CD4-positive, alpha-beta T cell (primary cell): ENCODE measurements at regions not wholly inside any gene's neighbourhood (a gene's known extent, or its start where the extent isn't known, plus 50 kb on each side); places are given as distances from the start of the nearest gene placed in this dataset.

ENCODE experiments used
- ATAC-seq: fragments of 200-7000 bp; cut with Tn5 transposase; one replicate; pipeline ENCODE4 v1.10.0; 2022; ENCODE audit warnings: mild to moderate bottlenecking; ENCODE audit not compliant: poor library complexity
- CTCF ChIA-PET: fragments of 350-600 bp; sonication (Branson Sonifier 250); formaldehyde crosslinking; loops from one replicate; lab custom pipeline; 2021; ENCODE audit warnings: antibody characterized with exemption, inconsistent platforms; lab: Charles Lee
- POLR2A ChIA-PET: fragments of 350-600 bp; sonication (Branson Sonifier 250); formaldehyde crosslinking; loops from one replicate; lab custom pipeline; 2021; ENCODE audit warnings: antibody characterized with exemption, inconsistent platforms; lab: Charles Lee
- DNase-seq, 14 experiments: peaks; one replicate each; pipeline ENCODE4 v3.0.0-alpha.2; 2013 to 2020; ENCODE audit warnings: mixed read lengths in 2 of 14
- H3K27ac ChIP-seq, 2 donors: one replicate each; pipeline versions ENCODE4 v1.5.1 to v1.7.0; 2013; ENCODE audit warnings: low read length in 2 of 2, low read depth in 1 of 2, mild to moderate bottlenecking in 1 of 2
- H3K27me3 ChIP-seq, 2 experiments: 1 replicate in 1 of 2; 2 replicates in 1 of 2; pipeline versions ENCODE4 v1.6.1 to v1.7.0; 2013; ENCODE audit warnings: low read length in 2 of 2, control low read depth in 1 of 2, mild to moderate bottlenecking in 1 of 2, moderate library complexity in 1 of 2; ENCODE audit not compliant: insufficient read depth in 2 of 2, control insufficient read depth in 1 of 2
- H3K36me3 ChIP-seq: one replicate; pipeline ENCODE4 v1.6.1; 2013; ENCODE audit warnings: low read length, control low read depth; ENCODE audit not compliant: insufficient read depth
- H3K4me1 ChIP-seq: one replicate; pipeline ENCODE4 v1.6.1; 2013; ENCODE audit warnings: low read length, control low read depth; ENCODE audit not compliant: insufficient read depth
- H3K4me3 ChIP-seq: one replicate; pipeline ENCODE4 v1.5.1; 2013; ENCODE audit warnings: mild to moderate bottlenecking, low read length, moderate library complexity
- H3K9me3 ChIP-seq, 2 experiments: 1 replicate in 1 of 2; 2 replicates in 1 of 2; pipeline versions ENCODE4 v1.6.1 to v1.7.0; 2013; ENCODE audit warnings: low read length in 2 of 2, mild to moderate bottlenecking in 2 of 2, control low read depth in 1 of 2, moderate library complexity in 1 of 2; ENCODE audit not compliant: control insufficient read depth in 1 of 2, insufficient read depth in 1 of 2
- H3K27ac Mint-ChIP-seq: one replicate; pipeline ENCODE4 v1.8.0; 2020; ENCODE audit warnings: mixed read lengths
- H3K27me3 Mint-ChIP-seq: one replicate; pipeline ENCODE4 v1.8.0; 2021; ENCODE audit warnings: mixed read lengths
- H3K36me3 Mint-ChIP-seq: one replicate; pipeline ENCODE4 v1.8.0; 2021; ENCODE audit warnings: low read depth, mixed read lengths
- H3K4me1 Mint-ChIP-seq: one replicate; pipeline ENCODE4 v1.8.0; 2021; ENCODE audit warnings: low read depth, mixed read lengths
- H3K4me3 Mint-ChIP-seq: one replicate; pipeline ENCODE4 v1.8.0; 2020; ENCODE audit warnings: mild to moderate bottlenecking, mixed read lengths
- H3K9me3 Mint-ChIP-seq: one replicate; pipeline ENCODE4 v1.8.0; 2020; ENCODE audit warnings: mixed read lengths
- intact Hi-C, 2 experiments: fragments of 100-400 bp; cut with DNase I in 1 of 2; cut with micrococcal nuclease in 1 of 2; formaldehyde crosslinking; loops; one replicate each; pipeline versions ENCODE4 v1.15.1 to v1.9.0; 2023 to 2025; cut with DNase I, micrococcal nuclease
- TF ChIP-seq, protein P1 (sequence below): fragments of 200-600 bp; IDR thresholded peaks from one replicate; pipeline ENCODE4 v1.8.0; 2022; ENCODE audit warnings: antibody characterized with exemption, mild to moderate bottlenecking

- H3K27me3 Mint-ChIP-seq, result peaks cover 53% of the 10 kb centered on the region
- Histone ChIP-seq H3K4me3 (no peak overlapping the region), H3K9me3 (no peaks in the 10 kb centered on the region), H3K27ac (no peak overlapping the region), H3K36me3 (no peaks in the 10 kb centered on the region), H3K4me1 (no peaks in the 10 kb centered on the region), H3K27me3 (no peaks in the 10 kb centered on the region)
- H3K9me3 Mint-ChIP-seq, result no peaks in the 10 kb centered on the region
- TF ChIP-seq, protein P1, sequence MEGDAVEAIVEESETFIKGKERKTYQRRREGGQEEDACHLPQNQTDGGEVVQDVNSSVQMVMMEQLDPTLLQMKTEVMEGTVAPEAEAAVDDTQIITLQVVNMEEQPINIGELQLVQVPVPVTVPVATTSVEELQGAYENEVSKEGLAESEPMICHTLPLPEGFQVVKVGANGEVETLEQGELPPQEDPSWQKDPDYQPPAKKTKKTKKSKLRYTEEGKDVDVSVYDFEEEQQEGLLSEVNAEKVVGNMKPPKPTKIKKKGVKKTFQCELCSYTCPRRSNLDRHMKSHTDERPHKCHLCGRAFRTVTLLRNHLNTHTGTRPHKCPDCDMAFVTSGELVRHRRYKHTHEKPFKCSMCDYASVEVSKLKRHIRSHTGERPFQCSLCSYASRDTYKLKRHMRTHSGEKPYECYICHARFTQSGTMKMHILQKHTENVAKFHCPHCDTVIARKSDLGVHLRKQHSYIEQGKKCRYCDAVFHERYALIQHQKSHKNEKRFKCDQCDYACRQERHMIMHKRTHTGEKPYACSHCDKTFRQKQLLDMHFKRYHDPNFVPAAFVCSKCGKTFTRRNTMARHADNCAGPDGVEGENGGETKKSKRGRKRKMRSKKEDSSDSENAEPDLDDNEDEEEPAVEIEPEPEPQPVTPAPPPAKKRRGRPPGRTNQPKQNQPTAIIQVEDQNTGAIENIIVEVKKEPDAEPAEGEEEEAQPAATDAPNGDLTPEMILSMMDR, result no peak
- CTCF ChIA-PET, result no interaction called here
- H3K4me1 Mint-ChIP-seq, result no peaks in the 10 kb centered on the region
- POLR2A ChIA-PET, result no interaction called here
- H3K36me3 Mint-ChIP-seq, result no peaks in the 10 kb centered on the region
- H3K27ac Mint-ChIP-seq, result no peak overlapping the region
- DNase-seq, result no peak
- intact Hi-C loops, result no loop called here
- no peak for ATAC-seq
- no peak overlapping the region for H3K4me3 Mint-ChIP-seq
Observed at GRCh38 chr11:116257883-116258282, 514.9 kb downstream of the BUD13 start.

DNA sequence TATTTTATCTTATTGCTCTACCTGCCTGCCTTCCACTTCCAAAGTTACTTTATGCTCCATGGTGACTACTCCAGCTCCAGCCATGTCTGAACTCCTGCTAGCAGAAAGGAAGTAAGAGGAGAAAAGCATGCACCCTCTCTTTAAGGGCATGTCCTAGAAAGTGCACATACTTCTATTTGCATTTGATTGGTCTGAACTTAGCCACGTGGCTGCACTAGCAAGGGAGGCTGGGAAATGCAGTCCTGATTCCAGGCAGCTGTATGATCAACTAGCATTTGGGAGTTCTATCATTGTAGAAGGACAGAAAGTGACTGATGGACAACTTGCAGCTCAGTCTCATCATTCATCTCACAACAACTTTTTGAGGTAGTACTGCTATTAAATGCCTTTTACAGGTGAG lies 515.7 kb downstream of the BUD13 start:
- H3K4me3 Mint-ChIP-seq, result no peak overlapping the region
- DNase-seq, result no peak
- H3K27ac Mint-ChIP-seq, result no peak overlapping the region
- intact Hi-C loops, result no loop called here
- H3K27me3 Mint-ChIP-seq, result peaks cover 52% of the 10 kb centered on the region
- CTCF ChIA-PET, result no interaction called here
- Histone ChIP-seq H3K27ac (no peak overlapping the region), H3K27me3 (no peaks in the 10 kb centered on the region), H3K4me3 (no peak overlapping the region), H3K36me3 (no peaks in the 10 kb centered on the region), H3K4me1 (no peaks in the 10 kb centered on the region), H3K9me3 (no peaks in the 10 kb centered on the region)
- no peak for ATAC-seq
- peaks cover 3% of the 10 kb centered on the region for H3K9me3 Mint-ChIP-seq
- POLR2A ChIA-PET, result no interaction called here
- no peaks in the 10 kb centered on the region for H3K36me3 Mint-ChIP-seq
- TF ChIP-seq, protein P1, result no peak
- no peaks in the 10 kb centered on the region for H3K4me1 Mint-ChIP-seq

DNA sequence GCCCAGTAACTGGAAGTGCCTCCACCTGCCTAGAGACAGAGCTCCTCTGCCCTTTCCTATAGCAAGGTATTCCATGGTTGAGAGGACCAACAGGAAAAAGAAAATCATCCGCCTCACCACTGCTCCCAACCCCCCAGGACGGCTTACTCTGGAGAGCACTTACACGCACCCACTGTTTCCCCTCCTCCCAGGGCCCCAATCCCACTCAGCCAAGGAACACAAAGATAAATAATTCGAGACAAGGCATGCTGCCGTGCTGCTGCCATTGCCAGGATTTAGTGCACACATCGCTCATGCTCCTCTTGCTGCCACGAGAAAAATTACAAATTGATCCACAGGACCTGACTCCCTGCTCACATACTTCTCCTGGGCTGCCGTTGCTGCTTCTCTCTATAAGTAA lies 516.6 kb downstream of the BUD13 start:
- Mint-ChIP-seq H3K9me3 (peaks cover 3% of the 10 kb centered on the region), H3K27ac (no peak overlapping the region), H3K36me3 (no peaks in the 10 kb centered on the region), H3K4me1 (no peaks in the 10 kb centered on the region), H3K4me3 (no peak overlapping the region), H3K27me3 (peaks cover 45% of the 10 kb centered on the region)
- Histone ChIP-seq H3K4me3 (no peak overlapping the region), H3K9me3 (peaks cover 0 to 3% of the 10 kb centered on the region in 2 experiments), H3K36me3 (no peaks in the 10 kb centered on the region), H3K4me1 (no peaks in the 10 kb centered on the region), H3K27ac (no peak overlapping the region), H3K27me3 (no peaks in the 10 kb centered on the region)
- intact Hi-C loops, result no loop called here
- DNase-seq (no peak), ATAC-seq (no peak)
- TF ChIP-seq, protein P1, result no peak
- ChIA-PET CTCF (no interaction called here), POLR2A (no interaction called here)
